GM12891 (cell line): ENCODE measurements at regions not wholly inside any gene's neighbourhood (a gene's known extent, or its start where the extent isn't known, plus 50 kb on each side); places are given as distances from the start of the nearest gene placed in this dataset.

Experiments
- PAX5 ChIP-seq: IDR thresholded peaks from 2 replicates; pipeline ENCODE4 v1.6.1; 2011; ENCODE audit warnings: low read length, moderate library complexity, mild to moderate bottlenecking; ENCODE audit not compliant: insufficient read depth, severe bottlenecking
- POLR2A ChIP-seq: IDR thresholded peaks from 2 replicates; pipeline ENCODE4 v1.6.1; 2011; ENCODE audit warnings: low read depth, low read length, control low read depth

DNA sequence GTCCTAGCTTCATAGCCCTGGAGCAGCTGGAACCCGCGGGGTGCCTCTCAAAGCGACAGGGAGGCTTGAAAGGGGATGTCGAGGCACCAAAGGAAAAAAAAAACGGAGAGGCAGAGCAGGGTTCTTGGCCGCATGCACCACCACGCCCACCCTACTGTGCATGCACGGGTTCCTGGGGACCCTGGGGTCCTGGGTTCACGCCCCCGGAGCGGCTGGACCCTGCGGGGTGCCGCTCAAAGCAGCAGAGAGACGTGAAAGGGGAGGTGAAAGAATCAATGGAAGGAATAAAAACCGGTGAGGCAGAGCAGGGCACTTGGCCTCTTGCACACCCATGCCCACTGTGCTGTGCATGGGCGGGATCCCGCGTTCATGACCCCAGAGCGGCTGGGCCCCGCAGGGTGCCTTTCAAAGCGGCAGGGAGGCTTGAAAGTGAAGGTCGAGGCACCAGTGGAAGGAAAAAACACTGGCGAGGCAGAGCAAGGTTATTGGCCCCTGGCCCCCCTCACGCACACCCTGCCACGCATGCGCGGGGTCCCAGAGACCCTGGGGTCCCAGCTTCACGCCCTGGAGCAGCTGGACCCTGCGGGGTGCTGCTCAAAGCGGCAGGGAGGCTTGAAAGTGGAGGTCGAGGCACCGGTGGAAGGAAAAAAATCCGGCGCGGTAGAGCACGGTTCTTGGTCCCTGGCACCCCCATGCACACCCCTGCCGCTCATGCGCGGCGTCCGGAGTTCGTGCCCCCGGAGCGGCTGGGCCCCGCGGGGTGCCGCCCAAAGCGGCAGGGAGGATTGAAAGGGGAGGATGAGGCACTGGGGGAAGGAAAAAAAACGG lies 318.5 kb downstream of the ALG10 start:
- TF ChIP-seq POLR2A = no peak
- no peak for TF ChIP-seq PAX5
